ENCODE measurements at regions not wholly inside any gene's neighbourhood (a gene's known extent, or its start where the extent isn't known, plus 50 kb on each side); places are given as distances from the start of the nearest gene placed in this dataset.

DNA sequence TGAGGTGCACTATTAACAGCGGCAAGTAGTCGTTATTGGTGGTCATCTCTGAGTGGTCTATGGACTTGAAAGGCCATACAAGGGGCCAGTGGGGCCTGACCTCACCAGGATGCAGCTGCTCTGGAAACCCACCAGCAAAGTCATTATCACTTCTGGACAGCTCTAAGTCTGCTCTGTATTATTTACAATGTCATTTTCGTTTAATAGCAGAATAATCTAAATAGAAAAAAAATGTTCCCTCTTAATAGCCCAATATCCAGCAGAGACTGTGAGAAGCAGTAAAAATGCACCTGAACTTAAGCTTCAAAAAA, 85.0 kb upstream of the EED start:
- ChIA-PET POLR2A (interaction anchor here (0.9 to 5.4 kb wide), 7 partner anchors 7 to 91 kb away, joined by 3 to 61 read pairs (median 16); partner anchors contain the start of gene PICALM), CTCF (interaction anchor here (1.2 to 2.0 kb wide), 3 partner anchors 24 to 58 kb away, joined by 3 to 9 read pairs (median 3); no protein-coding TSS in a partner anchor)
- peaks cover 34% of the 10 kb centered on the region for H3K4me1 Mint-ChIP-seq (ENCODE audit: insufficient read depth, unreplicated experiment)
- TF ChIP-seq, protein P1, sequence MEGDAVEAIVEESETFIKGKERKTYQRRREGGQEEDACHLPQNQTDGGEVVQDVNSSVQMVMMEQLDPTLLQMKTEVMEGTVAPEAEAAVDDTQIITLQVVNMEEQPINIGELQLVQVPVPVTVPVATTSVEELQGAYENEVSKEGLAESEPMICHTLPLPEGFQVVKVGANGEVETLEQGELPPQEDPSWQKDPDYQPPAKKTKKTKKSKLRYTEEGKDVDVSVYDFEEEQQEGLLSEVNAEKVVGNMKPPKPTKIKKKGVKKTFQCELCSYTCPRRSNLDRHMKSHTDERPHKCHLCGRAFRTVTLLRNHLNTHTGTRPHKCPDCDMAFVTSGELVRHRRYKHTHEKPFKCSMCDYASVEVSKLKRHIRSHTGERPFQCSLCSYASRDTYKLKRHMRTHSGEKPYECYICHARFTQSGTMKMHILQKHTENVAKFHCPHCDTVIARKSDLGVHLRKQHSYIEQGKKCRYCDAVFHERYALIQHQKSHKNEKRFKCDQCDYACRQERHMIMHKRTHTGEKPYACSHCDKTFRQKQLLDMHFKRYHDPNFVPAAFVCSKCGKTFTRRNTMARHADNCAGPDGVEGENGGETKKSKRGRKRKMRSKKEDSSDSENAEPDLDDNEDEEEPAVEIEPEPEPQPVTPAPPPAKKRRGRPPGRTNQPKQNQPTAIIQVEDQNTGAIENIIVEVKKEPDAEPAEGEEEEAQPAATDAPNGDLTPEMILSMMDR (IDR thresholded peaks at IDR 0.05; ENCODE audit: unreplicated experiment), result no peak
- H3K27me3 Mint-ChIP-seq (ENCODE audit: insufficient read depth, unreplicated experiment), result no peaks in the 10 kb centered on the region
- no peak for DNase-seq (ENCODE audit: unreplicated experiment)
- H3K4me3 Mint-ChIP-seq (ENCODE audit: unreplicated experiment), result no peak overlapping the region
- H3K27ac Mint-ChIP-seq (ENCODE audit: low read depth, unreplicated experiment), result no peak overlapping the region
- no peaks in the 10 kb centered on the region for H3K9me3 Mint-ChIP-seq (ENCODE audit: unreplicated experiment)
- intact Hi-C loops (cut with micrococcal nuclease), result no loop called here
- H3K36me3 Mint-ChIP-seq (ENCODE audit: insufficient read depth, unreplicated experiment), result no peaks in the 10 kb centered on the region
- BruUV-seq (replicated peaks), result no TSS peak

DNA sequence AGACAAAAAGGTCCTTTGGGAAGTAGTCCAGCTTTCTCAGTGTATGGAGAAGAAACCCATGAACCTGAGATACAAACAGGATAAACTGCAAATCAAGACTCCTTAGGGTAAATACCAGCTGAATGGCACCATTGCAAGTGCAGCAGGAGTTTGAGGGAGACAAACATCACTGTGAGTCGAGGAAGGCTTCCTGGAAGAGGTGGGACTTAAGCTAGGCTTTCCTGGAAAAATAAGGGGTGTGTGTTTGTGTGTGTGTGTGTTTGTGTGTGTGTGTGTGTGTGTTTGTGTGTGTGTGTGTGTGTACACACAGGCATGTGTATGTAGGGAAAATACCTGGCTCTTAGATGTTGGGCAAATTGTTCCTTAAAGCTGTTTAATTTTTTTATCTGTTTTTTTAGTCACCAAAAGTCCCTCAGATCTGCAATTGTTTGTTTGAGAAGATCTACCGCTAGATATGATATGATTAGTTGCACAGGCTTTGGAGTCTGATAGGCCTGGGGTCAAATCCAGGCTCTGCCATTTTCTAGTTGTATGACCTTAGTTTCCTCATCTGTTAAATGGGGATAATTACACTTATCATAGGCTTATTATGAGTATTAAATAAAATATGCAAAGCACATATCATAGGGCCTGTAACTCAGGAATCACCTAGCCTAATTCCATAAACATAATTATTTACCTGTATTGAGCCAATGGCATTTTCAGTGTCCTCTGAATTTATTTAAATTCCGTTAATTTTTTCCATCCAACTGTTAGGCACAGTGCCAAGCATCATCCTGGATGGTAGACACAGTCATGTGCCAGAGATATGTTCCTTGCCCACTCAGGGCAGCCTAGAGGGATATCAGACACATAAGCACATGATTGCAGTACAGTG, 85.6 kb upstream of the EED start:
- no peaks in the 10 kb centered on the region for H3K27me3 Mint-ChIP-seq (ENCODE audit: insufficient read depth, unreplicated experiment)
- H3K9me3 Mint-ChIP-seq (ENCODE audit: unreplicated experiment), result no peaks in the 10 kb centered on the region
- peaks cover 34% of the 10 kb centered on the region for H3K4me1 Mint-ChIP-seq (ENCODE audit: insufficient read depth, unreplicated experiment)
- H3K36me3 Mint-ChIP-seq (ENCODE audit: insufficient read depth, unreplicated experiment), result no peaks in the 10 kb centered on the region
- TF ChIP-seq, protein P1 (IDR thresholded peaks at IDR 0.05; ENCODE audit: unreplicated experiment), result no peak
- H3K27ac Mint-ChIP-seq (ENCODE audit: low read depth, unreplicated experiment), result no peak overlapping the region
- no peak overlapping the region for H3K4me3 Mint-ChIP-seq (ENCODE audit: unreplicated experiment)
- DNase-seq (ENCODE audit: unreplicated experiment), result no peak
- BruUV-seq (replicated peaks), result no TSS peak
- ChIA-PET POLR2A (interaction anchor here (0.7 to 5.4 kb wide), 4 partner anchors 15 to 90 kb away, joined by 6 to 61 read pairs (median 30); partner anchors contain the start of gene PICALM), CTCF (interaction anchor here (0.5 to 1.7 kb wide), 4 partner anchors 23 to 299 kb away, joined by 3 to 8 read pairs (median 3); no protein-coding TSS in a partner anchor)
- intact Hi-C loops (cut with micrococcal nuclease), result no loop called here

DNA sequence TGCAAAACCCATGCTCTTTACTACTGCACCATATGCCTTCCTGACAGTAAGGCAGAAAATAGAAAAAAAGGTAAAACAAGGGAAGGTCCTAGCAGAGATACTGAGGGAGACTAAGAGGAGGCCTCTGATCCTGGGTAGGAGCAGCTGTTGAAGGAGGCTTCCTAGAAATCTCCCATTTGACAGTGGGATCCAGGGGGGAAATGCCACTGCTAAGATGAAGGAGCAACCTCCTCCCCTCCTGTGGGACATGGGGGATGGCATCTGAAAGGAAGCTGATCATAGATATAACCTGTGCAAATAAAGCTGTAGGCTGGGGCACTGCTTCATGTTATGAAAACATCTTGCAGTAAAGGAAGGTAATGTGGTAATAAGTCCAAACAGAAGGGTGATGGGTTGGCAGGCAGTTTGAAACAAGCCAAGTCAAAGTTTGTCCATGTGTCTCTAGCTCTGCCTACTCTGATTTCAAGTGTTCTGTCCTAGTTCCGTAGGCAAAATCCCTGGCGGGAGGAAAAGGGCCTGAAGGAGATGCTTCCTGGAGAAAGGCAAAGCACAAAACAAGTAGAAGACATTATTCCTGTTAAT, 86.7 kb upstream of the EED start:
- POLR2A ChIA-PET, result interaction anchor here (0.7 to 5.4 kb wide), 3 partner anchors 20 to 89 kb away, joined by 5 to 61 read pairs (median 6); partner anchors contain the start of gene PICALM
- CTCF ChIA-PET, result interaction anchor here (1.0 to 2.5 kb wide), 3 partner anchors 35 to 115 kb away, joined by 3 to 12 read pairs (median 8); no protein-coding TSS in a partner anchor
- H3K4me3 Mint-ChIP-seq (ENCODE audit: unreplicated experiment), result no peak overlapping the region
- H3K27me3 Mint-ChIP-seq (ENCODE audit: insufficient read depth, unreplicated experiment), result no peaks in the 10 kb centered on the region
- DNase-seq (ENCODE audit: unreplicated experiment), result no peak
- peaks cover 25% of the 10 kb centered on the region for H3K4me1 Mint-ChIP-seq (ENCODE audit: insufficient read depth, unreplicated experiment)
- TF ChIP-seq, protein P1 (IDR thresholded peaks at IDR 0.05; ENCODE audit: unreplicated experiment), result no peak
- no peaks in the 10 kb centered on the region for H3K36me3 Mint-ChIP-seq (ENCODE audit: insufficient read depth, unreplicated experiment)
- intact Hi-C loops (cut with micrococcal nuclease), result no loop called here
- no TSS peak for BruUV-seq (replicated peaks)
- H3K9me3 Mint-ChIP-seq (ENCODE audit: unreplicated experiment), result no peaks in the 10 kb centered on the region
- H3K27ac Mint-ChIP-seq (ENCODE audit: low read depth, unreplicated experiment), result no peak overlapping the region

DNA sequence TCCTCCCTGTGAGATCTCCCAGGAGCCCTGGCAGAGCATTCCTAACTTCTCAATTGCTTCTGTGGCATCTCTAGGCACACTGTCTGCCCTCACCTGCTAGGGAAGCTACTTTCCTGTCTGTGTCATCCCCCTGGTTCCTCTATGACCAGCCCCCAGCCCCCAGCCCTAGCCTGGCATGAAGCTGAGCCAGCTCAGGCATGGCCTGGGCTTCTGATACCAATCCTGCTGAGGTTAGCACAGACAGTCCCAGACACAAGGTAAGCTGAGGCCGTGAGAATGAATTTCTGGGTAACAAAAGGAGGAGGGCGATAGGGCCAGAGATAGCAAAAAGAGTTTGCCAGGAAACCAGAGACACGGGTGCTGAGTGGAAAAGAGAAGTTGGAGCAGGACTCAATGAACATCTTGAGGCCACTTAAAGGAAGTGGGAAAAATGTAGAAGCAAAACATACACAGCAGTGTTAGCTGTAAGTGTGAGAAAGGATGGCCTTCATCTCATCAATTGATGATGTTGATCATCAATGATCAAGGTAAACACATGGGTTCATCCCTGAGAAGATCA, 87.6 kb upstream of the PICALM start:
- TF ChIP-seq, protein P1 (IDR thresholded peaks at IDR 0.05; ENCODE audit: unreplicated experiment), result no peak
- H3K36me3 Mint-ChIP-seq (ENCODE audit: insufficient read depth, unreplicated experiment), result no peaks in the 10 kb centered on the region
- intact Hi-C loops (cut with micrococcal nuclease), result no loop called here
- DNase-seq (ENCODE audit: unreplicated experiment), result no peak
- H3K4me3 Mint-ChIP-seq (ENCODE audit: unreplicated experiment), result no peak overlapping the region
- H3K27me3 Mint-ChIP-seq (ENCODE audit: insufficient read depth, unreplicated experiment), result no peaks in the 10 kb centered on the region
- ChIA-PET CTCF (interaction anchor here (0.5 to 2.5 kb wide), 3 partner anchors 37 to 135 kb away, joined by 3 to 12 read pairs (median 5); no protein-coding TSS in a partner anchor), POLR2A (interaction anchor here (0.8 to 1.4 kb wide), 2 partner anchors 88 to 91 kb away, joined by 3 to 5 read pairs; partner anchors contain the start of gene PICALM)
- no peaks in the 10 kb centered on the region for H3K9me3 Mint-ChIP-seq (ENCODE audit: unreplicated experiment)
- H3K4me1 Mint-ChIP-seq (ENCODE audit: insufficient read depth, unreplicated experiment), result peaks cover 24% of the 10 kb centered on the region
- H3K27ac Mint-ChIP-seq (ENCODE audit: low read depth, unreplicated experiment), result no peak overlapping the region
- BruUV-seq (replicated peaks), result no TSS peak
